HepG2 (cell line): ENCODE measurements at regions not wholly inside any gene's neighbourhood (a gene's known extent, or its start where the extent isn't known, plus 50 kb on each side); places are given as distances from the start of the nearest gene placed in this dataset.
"Not testable (repeated sequence)": the region's sequence is repeated elsewhere in the genome, so short reads cannot be mapped to it uniquely, and the experiment has no call there.

Experiments used
- ATAC-seq: fragments of 200-7000 bp; cut with Tn5 transposase; 3 replicates; pipeline ENCODE4 v1.9.1; 2020; ENCODE audit warnings: mild to moderate bottlenecking, moderate library complexity
- BruUV-seq: library from RNA; stranded (reverse); fragments of 400-500 nt; replicated peaks from 2 replicates; lab custom pipeline; 2021; lab: Mats Ljungman, UMichigan
- CTCF ChIA-PET: fragments of 300-600 bp; formaldehyde crosslinking; extraction: SDS; loops from one replicate; lab custom pipeline; 2021; ENCODE audit warnings: low total read pairs, inconsistent platforms, low intra/inter-chr PET ratio; lab: Yijun Ruan, JAX
- POLR2A ChIA-PET: fragments of 350-600 bp; sonication (Branson Sonifier 250); formaldehyde crosslinking; loops from one replicate; lab custom pipeline; 2020; ENCODE audit warnings: antibody characterized with exemption, inconsistent platforms; lab: Yijun Ruan, JAX
- DNase-seq: peaks from one replicate; pipeline ENCODE4 v3.0.0-alpha.2; 2015; ENCODE audit warnings: low spot score
- FAIRE-seq: peaks from 3 replicates; lab custom pipeline; 2011; peaks lifted over from hg19 to GRCh38; lab: Jason Lieb, UNC
- H2AFZ ChIP-seq: one replicate; pipeline ENCODE4 v1.6.1; 2011; ENCODE audit warnings: low read length, inconsistent platforms
- H3K27ac ChIP-seq: fragments of 300-600 bp; 3 replicates; pipeline ENCODE4 v1.8.0; 2011; ENCODE audit warnings: mixed run types, mild to moderate bottlenecking, mixed read lengths, low read length, inconsistent platforms; ENCODE audit not compliant: insufficient read depth; ENCODE audit errors: extremely low read length
- H3K27me3 ChIP-seq, 2 experiments: fragments of 200-600 bp in 1 of 2; 2 replicates in 1 of 2; 3 replicates in 1 of 2; pipeline versions ENCODE4 v1.6.0 to v1.8.0; 2011; ENCODE audit warnings: low read length in 2 of 2, mild to moderate bottlenecking in 2 of 2, moderate library complexity in 2 of 2, inconsistent platforms in 1 of 2; ENCODE audit not compliant: insufficient read depth in 2 of 2, control insufficient read depth in 1 of 2
- H3K36me3 ChIP-seq, 2 experiments: fragments of 200-600 bp in 1 of 2; replicated peaks in 1 of 2; 2 replicates in 1 of 2; 3 replicates in 1 of 2; pipeline versions ENCODE4 v1.5.1 to v1.8.0; 2011; ENCODE audit warnings: low read length in 2 of 2, inconsistent platforms in 1 of 2; ENCODE audit not compliant: insufficient read depth in 2 of 2, control insufficient read depth in 1 of 2
- H3K4me1 ChIP-seq: 2 replicates; pipeline ENCODE4 v1.5.1; 2012; ENCODE audit warnings: low read length, inconsistent platforms; ENCODE audit not compliant: insufficient read depth
- H3K4me2 ChIP-seq: 2 replicates; pipeline ENCODE4 v1.6.0; 2011; ENCODE audit warnings: low read depth, low read length, inconsistent platforms
- H3K4me3 ChIP-seq, 3 experiments: fragments of 200-600 bp in 1 of 3; sonication (generic), shearing (Covaris generic) in 1 of 3; replicated peaks in 1 of 3; 2 replicates each; pipeline ENCODE4 v1.5.1; 2011 to 2016; ENCODE audit warnings: low read length in 3 of 3, inconsistent platforms in 2 of 3, low read depth in 2 of 3, mild to moderate bottlenecking in 2 of 3, control low read depth in 1 of 3, mixed read lengths in 1 of 3; ENCODE audit not compliant: insufficient read depth in 1 of 3
- H3K79me2 ChIP-seq: one replicate; pipeline ENCODE4 v1.6.1; 2011; ENCODE audit warnings: low read length, inconsistent platforms; ENCODE audit not compliant: insufficient read depth
- H3K9ac ChIP-seq: 2 replicates; pipeline ENCODE4 v1.6.0; 2011; ENCODE audit warnings: mild to moderate bottlenecking, low read depth, low read length, inconsistent platforms; ENCODE audit not compliant: insufficient read depth
- H3K9me3 ChIP-seq: 2 replicates; pipeline ENCODE4 v1.5.1; 2012; ENCODE audit warnings: mild to moderate bottlenecking, low read length
- H4K20me1 ChIP-seq: 2 replicates; pipeline ENCODE4 v1.6.0; 2011; ENCODE audit warnings: inconsistent platforms, mild to moderate bottlenecking, low read length, moderate library complexity; ENCODE audit not compliant: insufficient read depth
- WGBS: methylation state at CpG from one replicate; pipeline ENCODE4 v1.1.6; 2017; ENCODE audit warnings: low lambda C conversion rate; 5-methylcytosine and 5-hydroxymethylcytosine counted together
- in situ Hi-C: cut with HindIII; loops from 2 replicates; pipeline ENCODE4 v1.10.0; 2017; ENCODE audit warnings: low pct_unique_long_range_greater_than_20kb; ENCODE audit not compliant: extremely low pct_ligation_motif_present
- intact Hi-C: fragments of 100-400 bp; cut with micrococcal nuclease; formaldehyde crosslinking; loops from one replicate; pipeline ENCODE4 v1.10.0; 2022; ENCODE audit not compliant: unreplicated experiment

- H3K27ac ChIP-seq, H3K27me3 ChIP-seq, ATAC-seq, H3K4me1 ChIP-seq, intact Hi-C loops, H3K4me2 ChIP-seq, FAIRE-seq, H3K4me3 ChIP-seq, POLR2A ChIA-PET, in situ Hi-C loops, H2AFZ ChIP-seq, H4K20me1 ChIP-seq, H3K36me3 ChIP-seq, H3K79me2 ChIP-seq, CTCF ChIA-PET, BruUV-seq, H3K9me3 ChIP-seq, H3K9ac ChIP-seq, DNase-seq: not testable (repeated sequence)
- WGBS, result no CpG with 5 or more reads among the region's 3 CpGs
Measured at GRCh38 chr14:19219423-19219822, 214.7 kb downstream of the POTEG start.

GRCh38 chr14:19231421-19231820, 202.7 kb downstream of the POTEG start:
- intact Hi-C loops, DNase-seq, ATAC-seq, in situ Hi-C loops, POLR2A ChIA-PET, H3K9ac ChIP-seq, H3K79me2 ChIP-seq, H3K4me3 ChIP-seq, H3K27ac ChIP-seq, H3K9me3 ChIP-seq, H3K27me3 ChIP-seq, CTCF ChIA-PET, BruUV-seq, H2AFZ ChIP-seq, H3K36me3 ChIP-seq, H4K20me1 ChIP-seq, FAIRE-seq, H3K4me1 ChIP-seq, H3K4me2 ChIP-seq: not testable (repeated sequence)
- WGBS, result no CpG with 5 or more reads among the region's 7 CpGs

DNA sequence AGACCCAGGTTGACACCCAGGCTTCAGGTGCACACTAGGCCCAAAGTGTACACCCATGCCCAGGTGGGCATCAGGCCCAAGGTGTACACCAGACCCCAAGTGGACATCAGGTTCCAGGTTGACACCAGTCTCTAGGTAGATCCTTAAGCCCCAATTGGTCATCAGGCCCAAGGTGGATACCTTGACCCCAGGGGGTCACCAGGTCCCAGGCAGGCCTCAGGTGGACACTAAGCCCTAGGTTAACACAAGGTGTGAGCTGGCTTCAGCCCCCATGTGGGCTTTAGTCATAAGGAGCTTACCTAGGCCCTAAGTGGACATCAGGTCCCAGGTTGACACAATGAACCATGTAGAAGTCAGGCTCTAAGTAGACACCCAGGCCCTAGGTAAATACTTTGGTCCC, 200.1 kb downstream of the POTEG start:
- FAIRE-seq, CTCF ChIA-PET, intact Hi-C loops: not testable (repeated sequence)

GRCh38 chr14:19237656-19238055, 196.5 kb downstream of the POTEG start:
- intact Hi-C loops, H3K27me3 ChIP-seq, H3K4me1 ChIP-seq, H4K20me1 ChIP-seq, H3K79me2 ChIP-seq, FAIRE-seq, H3K27ac ChIP-seq, H3K4me3 ChIP-seq, H3K36me3 ChIP-seq, DNase-seq, H3K9ac ChIP-seq, H3K4me2 ChIP-seq, in situ Hi-C loops, H2AFZ ChIP-seq, ATAC-seq, H3K9me3 ChIP-seq, CTCF ChIA-PET, POLR2A ChIA-PET, BruUV-seq: not testable (repeated sequence)
- WGBS, result no CpG with 5 or more reads among the region's 2 CpGs

More for the DNA sequence above, 200.1 kb downstream of the POTEG start:
- H3K9me3 ChIP-seq, ATAC-seq, H3K4me1 ChIP-seq, H2AFZ ChIP-seq, H3K27ac ChIP-seq, in situ Hi-C loops, H4K20me1 ChIP-seq, H3K4me2 ChIP-seq, H3K36me3 ChIP-seq, H3K27me3 ChIP-seq, POLR2A ChIA-PET, BruUV-seq, H3K9ac ChIP-seq, H3K79me2 ChIP-seq, H3K4me3 ChIP-seq, DNase-seq: not testable (repeated sequence)
